ENCODE measurements at regions not wholly inside any gene's neighbourhood (a gene's known extent, or its start where the extent isn't known, plus 50 kb on each side); places are given as distances from the start of the nearest gene placed in this dataset.

DNA sequence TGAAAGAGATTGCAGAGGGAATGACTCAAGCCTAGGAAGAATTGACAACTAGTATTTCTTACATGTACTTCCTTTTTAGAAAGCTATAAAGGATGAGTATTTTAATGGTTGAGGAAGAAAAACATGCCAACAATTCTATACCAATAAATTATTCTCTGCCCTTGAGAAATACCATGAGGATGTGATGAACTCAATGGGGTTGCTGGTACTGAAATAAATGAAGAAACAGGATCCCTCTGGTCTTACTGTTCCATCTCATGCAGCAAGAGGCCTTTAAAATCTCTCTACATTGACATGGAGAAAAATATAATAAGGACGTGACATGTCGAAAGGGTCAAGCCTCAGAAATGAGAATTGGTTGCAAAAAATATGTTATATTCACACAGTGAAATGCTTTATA is 477.3 kb downstream of the GABRG2 start:
- TF ChIP-seq, protein P1, sequence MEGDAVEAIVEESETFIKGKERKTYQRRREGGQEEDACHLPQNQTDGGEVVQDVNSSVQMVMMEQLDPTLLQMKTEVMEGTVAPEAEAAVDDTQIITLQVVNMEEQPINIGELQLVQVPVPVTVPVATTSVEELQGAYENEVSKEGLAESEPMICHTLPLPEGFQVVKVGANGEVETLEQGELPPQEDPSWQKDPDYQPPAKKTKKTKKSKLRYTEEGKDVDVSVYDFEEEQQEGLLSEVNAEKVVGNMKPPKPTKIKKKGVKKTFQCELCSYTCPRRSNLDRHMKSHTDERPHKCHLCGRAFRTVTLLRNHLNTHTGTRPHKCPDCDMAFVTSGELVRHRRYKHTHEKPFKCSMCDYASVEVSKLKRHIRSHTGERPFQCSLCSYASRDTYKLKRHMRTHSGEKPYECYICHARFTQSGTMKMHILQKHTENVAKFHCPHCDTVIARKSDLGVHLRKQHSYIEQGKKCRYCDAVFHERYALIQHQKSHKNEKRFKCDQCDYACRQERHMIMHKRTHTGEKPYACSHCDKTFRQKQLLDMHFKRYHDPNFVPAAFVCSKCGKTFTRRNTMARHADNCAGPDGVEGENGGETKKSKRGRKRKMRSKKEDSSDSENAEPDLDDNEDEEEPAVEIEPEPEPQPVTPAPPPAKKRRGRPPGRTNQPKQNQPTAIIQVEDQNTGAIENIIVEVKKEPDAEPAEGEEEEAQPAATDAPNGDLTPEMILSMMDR (IDR thresholded peaks at IDR 0.05) = no peak
- TF ChIP-seq, protein P2, sequence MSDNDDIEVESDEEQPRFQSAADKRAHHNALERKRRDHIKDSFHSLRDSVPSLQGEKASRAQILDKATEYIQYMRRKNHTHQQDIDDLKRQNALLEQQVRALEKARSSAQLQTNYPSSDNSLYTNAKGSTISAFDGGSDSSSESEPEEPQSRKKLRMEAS (CRISPR knock-in tag; IDR thresholded peaks at IDR 0.05) = no peak
- TF ChIP-seq, protein P3, sequence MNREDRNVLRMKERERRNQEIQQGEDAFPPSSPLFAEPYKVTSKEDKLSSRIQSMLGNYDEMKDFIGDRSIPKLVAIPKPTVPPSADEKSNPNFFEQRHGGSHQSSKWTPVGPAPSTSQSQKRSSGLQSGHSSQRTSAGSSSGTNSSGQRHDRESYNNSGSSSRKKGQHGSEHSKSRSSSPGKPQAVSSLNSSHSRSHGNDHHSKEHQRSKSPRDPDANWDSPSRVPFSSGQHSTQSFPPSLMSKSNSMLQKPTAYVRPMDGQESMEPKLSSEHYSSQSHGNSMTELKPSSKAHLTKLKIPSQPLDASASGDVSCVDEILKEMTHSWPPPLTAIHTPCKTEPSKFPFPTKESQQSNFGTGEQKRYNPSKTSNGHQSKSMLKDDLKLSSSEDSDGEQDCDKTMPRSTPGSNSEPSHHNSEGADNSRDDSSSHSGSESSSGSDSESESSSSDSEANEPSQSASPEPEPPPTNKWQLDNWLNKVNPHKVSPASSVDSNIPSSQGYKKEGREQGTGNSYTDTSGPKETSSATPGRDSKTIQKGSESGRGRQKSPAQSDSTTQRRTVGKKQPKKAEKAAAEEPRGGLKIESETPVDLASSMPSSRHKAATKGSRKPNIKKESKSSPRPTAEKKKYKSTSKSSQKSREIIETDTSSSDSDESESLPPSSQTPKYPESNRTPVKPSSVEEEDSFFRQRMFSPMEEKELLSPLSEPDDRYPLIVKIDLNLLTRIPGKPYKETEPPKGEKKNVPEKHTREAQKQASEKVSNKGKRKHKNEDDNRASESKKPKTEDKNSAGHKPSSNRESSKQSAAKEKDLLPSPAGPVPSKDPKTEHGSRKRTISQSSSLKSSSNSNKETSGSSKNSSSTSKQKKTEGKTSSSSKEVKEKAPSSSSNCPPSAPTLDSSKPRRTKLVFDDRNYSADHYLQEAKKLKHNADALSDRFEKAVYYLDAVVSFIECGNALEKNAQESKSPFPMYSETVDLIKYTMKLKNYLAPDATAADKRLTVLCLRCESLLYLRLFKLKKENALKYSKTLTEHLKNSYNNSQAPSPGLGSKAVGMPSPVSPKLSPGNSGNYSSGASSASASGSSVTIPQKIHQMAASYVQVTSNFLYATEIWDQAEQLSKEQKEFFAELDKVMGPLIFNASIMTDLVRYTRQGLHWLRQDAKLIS (CRISPR knock-in tag; IDR thresholded peaks at IDR 0.05; ENCODE audit: borderline replicate concordance) = no peak
- TF ChIP-seq KAT7 (CRISPR knock-in tag; IDR thresholded peaks at IDR 0.05; ENCODE audit: borderline replicate concordance) (no peak), SP1 (CRISPR knock-in tag; conservative IDR thresholded peaks at IDR 0.05) (no peak)

Measured in WTC11 (cell line).